ENCODE measurements at regions not wholly inside any gene's neighbourhood (a gene's known extent, or its start where the extent isn't known, plus 50 kb on each side); places are given as distances from the start of the nearest gene placed in this dataset.

- no peaks in the 10 kb centered on the region for H3K79me2 ChIP-seq (ENCODE audit: low read depth)
- H3K9me3 ChIP-seq (ENCODE audit: low read depth): no peaks in the 10 kb centered on the region
- peaks cover 6% of the 10 kb centered on the region for H3K4me1 ChIP-seq
- H3K4me2 ChIP-seq: no peak overlapping the region
- TF ChIP-seq CTCF (IDR thresholded peaks at IDR 0.05): no peak
- TF ChIP-seq EZH2 (IDR thresholded peaks at IDR 0.05): no peak
- TF ChIP-seq EZH2phosphoT487 (IDR thresholded peaks at IDR 0.05): no peak
- H3K4me3 Mint-ChIP-seq: no peak overlapping the region
- peaks cover 2% of the 10 kb centered on the region for H3K9me3 Mint-ChIP-seq
- no peaks in the 10 kb centered on the region for H4K20me1 ChIP-seq (ENCODE audit: low read depth)
- H3K27ac Mint-ChIP-seq: no peak overlapping the region
- no peak overlapping the region for H3K27ac ChIP-seq
- no peaks in the 10 kb centered on the region for H3F3A ChIP-seq (ENCODE audit: low read depth)
- no peaks in the 10 kb centered on the region for H3K36me3 ChIP-seq
- no peak overlapping the region for H2AFZ ChIP-seq (replicated peaks)
- no peaks in the 10 kb centered on the region for H3K36me3 Mint-ChIP-seq
- no peak overlapping the region for H3K4me3 ChIP-seq
- DNase-seq (ENCODE audit: low spot score): no peak
- H3K27me3 ChIP-seq: no peaks in the 10 kb centered on the region
- H3K27me3 Mint-ChIP-seq (ENCODE audit: insufficient read depth, low read depth): peaks cover 5% of the 10 kb centered on the region
- H3K4me1 Mint-ChIP-seq: peaks cover 13% of the 10 kb centered on the region
- H3K9ac ChIP-seq: no peak overlapping the region
These were observed 67.7 kb upstream of the GPC1 start for GRCh38 chr2:240367721-240368120.

GRCh38 chr2:240368781-240369331 lies 66.6 kb upstream of the GPC1 start:
- H3K4me3 ChIP-seq: no peak overlapping the region
- peaks cover 5% of the 10 kb centered on the region for H3K27me3 Mint-ChIP-seq (ENCODE audit: insufficient read depth, low read depth)
- peak overlapping the region; percentile 50 for H3K27ac Mint-ChIP-seq
- TF ChIP-seq CTCF (IDR thresholded peaks at IDR 0.05) (no peak), EZH2phosphoT487 (IDR thresholded peaks at IDR 0.05) (no peak), EZH2 (IDR thresholded peaks at IDR 0.05) (no peak)
- H4K20me1 ChIP-seq (ENCODE audit: low read depth): no peaks in the 10 kb centered on the region
- no peaks in the 10 kb centered on the region for H3K36me3 Mint-ChIP-seq
- H3K9me3 Mint-ChIP-seq: no peaks in the 10 kb centered on the region
- H3K27ac ChIP-seq: no peak overlapping the region
- no peak overlapping the region for H3K9ac ChIP-seq
- H3K79me2 ChIP-seq (ENCODE audit: low read depth): no peaks in the 10 kb centered on the region
- H2AFZ ChIP-seq (replicated peaks): no peak overlapping the region
- H3K27me3 ChIP-seq: no peaks in the 10 kb centered on the region
- H3F3A ChIP-seq (ENCODE audit: low read depth): no peaks in the 10 kb centered on the region
- no peak overlapping the region for H3K4me3 Mint-ChIP-seq
- H3K4me2 ChIP-seq: no peak overlapping the region
- no peak for DNase-seq (ENCODE audit: low spot score)
- no peaks in the 10 kb centered on the region for H3K36me3 ChIP-seq
- no peaks in the 10 kb centered on the region for H3K9me3 ChIP-seq (ENCODE audit: low read depth)
- H3K4me1 ChIP-seq: peaks cover 3% of the 10 kb centered on the region
- peaks cover 10% of the 10 kb centered on the region for H3K4me1 Mint-ChIP-seq

- Mint-ChIP-seq H3K4me1 (peaks cover 7% of the 10 kb centered on the region), H3K9me3 (no peaks in the 10 kb centered on the region), H3K36me3 (no peaks in the 10 kb centered on the region), H3K27me3 (ENCODE audit: insufficient read depth, low read depth) (peaks cover 5% of the 10 kb centered on the region), H3K4me3 (no peak overlapping the region), H3K27ac (peak overlapping the region; percentile 50)
- no peak overlapping the region for H3K9ac ChIP-seq
- H2AFZ ChIP-seq (replicated peaks): no peak overlapping the region
- H3F3A ChIP-seq (ENCODE audit: low read depth): no peaks in the 10 kb centered on the region
- no peaks in the 10 kb centered on the region for H3K9me3 ChIP-seq (ENCODE audit: low read depth)
- TF ChIP-seq EZH2 (IDR thresholded peaks at IDR 0.05) (no peak), CTCF (IDR thresholded peaks at IDR 0.05) (no peak), EZH2phosphoT487 (IDR thresholded peaks at IDR 0.05) (no peak)
- H4K20me1 ChIP-seq (ENCODE audit: low read depth): no peaks in the 10 kb centered on the region
- H3K4me2 ChIP-seq: no peak overlapping the region
- no peaks in the 10 kb centered on the region for H3K36me3 ChIP-seq
- no peak overlapping the region for H3K27ac ChIP-seq
- H3K27me3 ChIP-seq: no peaks in the 10 kb centered on the region
- no peaks in the 10 kb centered on the region for H3K4me1 ChIP-seq
- H3K79me2 ChIP-seq (ENCODE audit: low read depth): no peaks in the 10 kb centered on the region
- no peak for DNase-seq (ENCODE audit: low spot score)
- H3K4me3 ChIP-seq: no peak overlapping the region
These were observed 66.1 kb upstream of the GPC1 start for GRCh38 chr2:240369335-240369734.
